ENCODE measurements at regions not wholly inside any gene's neighbourhood (a gene's known extent, or its start where the extent isn't known, plus 50 kb on each side); places are given as distances from the start of the nearest gene placed in this dataset.

DNA sequence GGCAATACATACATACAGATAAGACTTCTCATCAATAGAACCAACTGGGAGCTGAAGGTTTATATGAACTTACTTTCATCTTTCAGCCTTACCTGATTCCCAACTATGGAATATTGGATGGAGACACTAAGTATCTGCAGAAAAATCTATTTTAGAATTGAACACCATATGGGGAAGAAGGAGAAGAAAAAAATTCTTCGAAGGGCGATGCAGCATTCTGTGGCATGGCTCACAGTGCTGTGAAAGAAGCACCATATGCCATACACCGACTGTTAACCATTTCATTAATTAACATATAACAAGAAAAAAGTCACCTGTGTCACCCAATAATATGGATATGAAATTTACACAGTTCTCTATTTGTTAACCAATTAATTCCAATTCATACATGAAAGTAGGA, 1374.4 kb upstream of the MAP3K7 start:
- Histone ChIP-seq H3K4me1 (no peaks in the 10 kb centered on the region), H3K9me3 (no peaks in the 10 kb centered on the region), H3K36me3 (no peaks in the 10 kb centered on the region), H3K27me3 (no peaks in the 10 kb centered on the region), H3K4me3 (no peak overlapping the region), H3K27ac (no peak overlapping the region)
- ATAC-seq (no peak), DNase-seq (no peak)
- intact Hi-C loops (cut with DNase I) = no loop called here
- TF ChIP-seq, protein P1, sequence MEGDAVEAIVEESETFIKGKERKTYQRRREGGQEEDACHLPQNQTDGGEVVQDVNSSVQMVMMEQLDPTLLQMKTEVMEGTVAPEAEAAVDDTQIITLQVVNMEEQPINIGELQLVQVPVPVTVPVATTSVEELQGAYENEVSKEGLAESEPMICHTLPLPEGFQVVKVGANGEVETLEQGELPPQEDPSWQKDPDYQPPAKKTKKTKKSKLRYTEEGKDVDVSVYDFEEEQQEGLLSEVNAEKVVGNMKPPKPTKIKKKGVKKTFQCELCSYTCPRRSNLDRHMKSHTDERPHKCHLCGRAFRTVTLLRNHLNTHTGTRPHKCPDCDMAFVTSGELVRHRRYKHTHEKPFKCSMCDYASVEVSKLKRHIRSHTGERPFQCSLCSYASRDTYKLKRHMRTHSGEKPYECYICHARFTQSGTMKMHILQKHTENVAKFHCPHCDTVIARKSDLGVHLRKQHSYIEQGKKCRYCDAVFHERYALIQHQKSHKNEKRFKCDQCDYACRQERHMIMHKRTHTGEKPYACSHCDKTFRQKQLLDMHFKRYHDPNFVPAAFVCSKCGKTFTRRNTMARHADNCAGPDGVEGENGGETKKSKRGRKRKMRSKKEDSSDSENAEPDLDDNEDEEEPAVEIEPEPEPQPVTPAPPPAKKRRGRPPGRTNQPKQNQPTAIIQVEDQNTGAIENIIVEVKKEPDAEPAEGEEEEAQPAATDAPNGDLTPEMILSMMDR (IDR thresholded peaks at IDR 0.05) = no peak

DNA sequence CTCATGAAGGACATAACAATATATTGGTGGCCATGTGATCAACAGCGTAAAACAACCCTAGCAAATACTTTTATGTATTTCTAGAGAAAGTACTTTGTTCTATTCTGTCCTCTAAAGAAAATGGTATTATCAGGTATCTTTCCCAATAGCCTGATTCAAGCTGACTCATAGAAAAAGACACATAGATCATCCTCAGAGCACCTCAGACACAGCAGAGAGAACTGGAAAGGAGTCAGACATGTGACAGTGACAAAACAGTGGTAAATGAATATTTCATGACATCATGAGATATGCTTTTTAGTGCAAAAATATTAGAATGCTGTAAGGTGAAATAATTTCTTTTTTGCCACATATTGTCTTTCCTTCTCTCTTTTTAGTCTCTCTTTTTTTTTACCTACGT, 1355.0 kb upstream of the MAP3K7 start:
- no peak for DNase-seq
- H3K27ac ChIP-seq = no peak overlapping the region
- no peaks in the 10 kb centered on the region for H3K4me1 ChIP-seq
- H3K36me3 ChIP-seq = no peaks in the 10 kb centered on the region
- intact Hi-C loops (cut with DNase I) = no loop called here
- H3K9me3 ChIP-seq = peaks cover 6% of the 10 kb centered on the region
- TF ChIP-seq, protein P1 (IDR thresholded peaks at IDR 0.05) = no peak
- no peak for ATAC-seq
- no peaks in the 10 kb centered on the region for H3K27me3 ChIP-seq
- H3K4me3 ChIP-seq = no peak overlapping the region

DNA sequence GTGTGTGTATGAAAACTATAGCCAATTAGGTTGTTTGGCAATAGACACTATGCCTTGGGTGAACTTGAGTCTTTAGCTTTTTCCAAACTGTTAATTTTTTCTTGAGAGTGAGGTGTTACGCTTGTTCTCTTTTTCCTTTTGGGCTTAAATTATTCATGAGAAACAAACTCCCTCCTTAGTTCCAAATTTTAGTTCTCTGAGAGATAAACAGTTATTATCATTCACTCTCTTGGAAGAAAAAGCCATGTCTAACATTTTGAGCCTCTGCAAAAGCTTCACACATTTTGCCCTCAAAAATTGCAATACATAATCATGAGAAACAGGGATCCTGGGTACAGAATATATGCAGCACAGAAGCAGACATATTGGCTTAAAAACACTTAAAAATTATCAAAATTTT, 1353.9 kb upstream of the MAP3K7 start:
- H3K4me3 ChIP-seq = no peak overlapping the region
- DNase-seq (no peak), ATAC-seq (no peak)
- H3K36me3 ChIP-seq = no peaks in the 10 kb centered on the region
- H3K27ac ChIP-seq = no peak overlapping the region
- no peaks in the 10 kb centered on the region for H3K27me3 ChIP-seq
- intact Hi-C loops (cut with DNase I) = no loop called here
- H3K4me1 ChIP-seq = no peaks in the 10 kb centered on the region
- TF ChIP-seq, protein P1 (IDR thresholded peaks at IDR 0.05) = no peak
- peaks cover 4% of the 10 kb centered on the region for H3K9me3 ChIP-seq

DNA sequence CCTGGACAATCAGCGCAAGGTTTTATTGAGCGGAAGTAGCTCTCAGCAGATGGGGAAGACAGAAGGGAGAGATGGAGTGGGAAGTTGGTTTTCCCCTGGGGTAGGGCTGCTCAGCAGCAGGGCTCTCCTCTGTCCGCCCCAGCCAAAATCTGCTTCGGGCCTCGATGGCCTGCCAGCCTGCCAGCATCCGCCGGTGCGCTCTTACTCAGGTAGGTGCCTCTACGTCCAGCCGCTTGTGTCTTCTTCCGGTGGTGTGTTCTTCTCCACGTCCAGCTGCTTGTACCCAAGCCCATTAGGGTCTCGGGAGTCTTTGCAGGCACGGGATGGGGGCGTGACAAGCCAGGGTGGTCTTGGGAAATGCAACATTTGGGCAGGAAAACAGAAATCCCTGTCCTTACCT, 1340.0 kb upstream of the MAP3K7 start:
- no peaks in the 10 kb centered on the region for H3K9me3 ChIP-seq
- H3K4me3 ChIP-seq = no peak overlapping the region
- no peaks in the 10 kb centered on the region for H3K4me1 ChIP-seq
- no peaks in the 10 kb centered on the region for H3K27me3 ChIP-seq
- DNase-seq (no peak), ATAC-seq (no peak)
- TF ChIP-seq, protein P1 (IDR thresholded peaks at IDR 0.05) = no peak
- no peaks in the 10 kb centered on the region for H3K36me3 ChIP-seq
- H3K27ac ChIP-seq = no peak overlapping the region
- intact Hi-C loops (cut with DNase I) = no loop called here

DNA sequence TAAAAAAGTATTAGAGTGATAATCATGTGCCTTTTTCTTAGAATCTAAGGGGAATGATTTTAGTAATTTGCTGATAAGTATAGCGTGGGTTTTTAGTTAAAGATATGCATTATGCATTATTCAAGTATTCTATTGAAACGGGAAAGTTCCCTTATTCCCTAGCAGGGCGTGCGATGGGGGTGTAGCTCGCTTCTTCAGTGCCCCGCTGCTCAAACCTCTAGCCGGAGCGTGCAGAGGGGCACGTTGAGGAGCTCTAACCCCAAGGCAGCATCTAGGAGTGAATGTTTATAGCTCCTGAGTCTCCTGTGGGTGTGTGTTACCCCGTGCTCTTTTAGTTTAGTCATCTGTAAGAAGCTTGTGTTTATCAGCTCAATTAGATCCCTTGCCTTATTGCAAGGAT, 1339.5 kb upstream of the MAP3K7 start:
- ATAC-seq (no peak), DNase-seq (no peak)
- Histone ChIP-seq H3K4me1 (no peaks in the 10 kb centered on the region), H3K27me3 (no peaks in the 10 kb centered on the region), H3K36me3 (no peaks in the 10 kb centered on the region), H3K9me3 (no peaks in the 10 kb centered on the region), H3K4me3 (no peak overlapping the region), H3K27ac (no peak overlapping the region)
- TF ChIP-seq, protein P1 (IDR thresholded peaks at IDR 0.05) = no peak
- intact Hi-C loops (cut with DNase I) = no loop called here

DNA sequence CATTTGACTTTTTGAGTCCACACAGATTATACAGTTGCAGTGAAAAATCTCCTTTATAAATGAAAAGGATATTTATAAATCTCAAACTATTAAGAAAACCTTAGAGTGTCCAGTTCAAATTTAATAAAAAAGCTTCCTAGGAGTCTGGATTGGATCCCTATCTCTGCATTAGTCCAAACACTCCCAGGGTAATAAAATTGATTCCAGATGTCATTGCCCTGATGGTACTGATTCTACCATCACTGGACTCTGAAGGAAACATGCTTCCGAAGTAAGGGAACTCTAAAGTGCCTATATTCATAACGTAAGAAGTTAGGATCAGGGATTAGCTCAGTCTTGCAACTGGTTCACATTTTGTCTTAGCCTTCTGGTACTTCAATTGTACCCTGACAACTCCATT, 1325.1 kb upstream of the MAP3K7 start:
- no peak for DNase-seq
- ATAC-seq = no peak
- intact Hi-C loops (cut with DNase I) = no loop called here
- no peak overlapping the region for H3K4me3 ChIP-seq
- H3K27me3 ChIP-seq = no peaks in the 10 kb centered on the region
- no peaks in the 10 kb centered on the region for H3K36me3 ChIP-seq
- H3K27ac ChIP-seq = no peak overlapping the region
- TF ChIP-seq, protein P1 (IDR thresholded peaks at IDR 0.05) = no peak
- H3K9me3 ChIP-seq = no peaks in the 10 kb centered on the region
- no peaks in the 10 kb centered on the region for H3K4me1 ChIP-seq

Measured in upper lobe of right lung (tissue), 1 donor.